Muscle of leg (tissue), 3 donors: ENCODE measurements at regions not wholly inside any gene's neighbourhood (a gene's known extent, or its start where the extent isn't known, plus 50 kb on each side); places are given as distances from the start of the nearest gene placed in this dataset.

ENCODE experiments used
- DNase-seq: peaks from one replicate; pipeline ENCODE4 v3.0.0; 2013
- H3K27ac ChIP-seq: one replicate; pipeline ENCODE4 v1.5.1; 2013; ENCODE audit warnings: mild to moderate bottlenecking, low read length, control low read depth
- H3K27me3 ChIP-seq: one replicate; pipeline ENCODE4 v1.6.1; 2013; ENCODE audit warnings: low read length; ENCODE audit not compliant: control insufficient read depth, insufficient read depth
- H3K36me3 ChIP-seq: one replicate; pipeline ENCODE4 v1.6.1; 2013; ENCODE audit warnings: low read length; ENCODE audit not compliant: control insufficient read depth, insufficient read depth
- H3K4me1 ChIP-seq: one replicate; pipeline ENCODE4 v1.6.1; 2013; ENCODE audit warnings: low read length; ENCODE audit not compliant: control insufficient read depth, insufficient read depth
- H3K4me3 ChIP-seq: one replicate; pipeline ENCODE4 v1.5.1; 2013; ENCODE audit warnings: low read length, control low read depth
- H3K9me3 ChIP-seq: replicated peaks from 2 replicates; pipeline ENCODE4 v1.6.1; 2013; ENCODE audit warnings: low read depth, low read length; ENCODE audit not compliant: control insufficient read depth
- WGBS: methylation state at CpG from one replicate; pipeline ENCODE4 v1.1.5; 2013; ENCODE audit warnings: missing lambda C conversion rate; ENCODE audit not compliant: insufficient coverage; 5-methylcytosine and 5-hydroxymethylcytosine counted together

GRCh38 chr14:99080306-99080705 is 191.7 kb downstream of the BCL11B start:
- no peaks in the 10 kb centered on the region for H3K27me3 ChIP-seq
- H3K4me3 ChIP-seq = no peak overlapping the region
- DNase-seq = no peak
- H3K27ac ChIP-seq = no peak overlapping the region
- no peaks in the 10 kb centered on the region for H3K36me3 ChIP-seq
- H3K9me3 ChIP-seq = peaks cover 8% of the 10 kb centered on the region
- H3K4me1 ChIP-seq = no peaks in the 10 kb centered on the region
- 57% methylated on average over 1 of the region's 3 CpGs for WGBS

- Histone ChIP-seq H3K4me1 (no peaks in the 10 kb centered on the region), H3K36me3 (no peaks in the 10 kb centered on the region), H3K9me3 (peaks cover 8% of the 10 kb centered on the region), H3K4me3 (no peak overlapping the region), H3K27ac (no peak overlapping the region), H3K27me3 (no peaks in the 10 kb centered on the region)
- 72% methylated on average over 4 of the region's 9 CpGs for WGBS
- DNase-seq = no peak
Observed at GRCh38 chr14:99081156-99081765, 190.7 kb downstream of the BCL11B start.

- Histone ChIP-seq H3K4me1 (no peaks in the 10 kb centered on the region), H3K4me3 (no peak overlapping the region), H3K9me3 (peaks cover 8% of the 10 kb centered on the region), H3K27ac (no peak overlapping the region), H3K36me3 (no peaks in the 10 kb centered on the region), H3K27me3 (no peaks in the 10 kb centered on the region)
- DNase-seq = no peak
- WGBS = 85% methylated on average over 2 of the region's 2 CpGs
Observed at GRCh38 chr14:99081880-99082279, 190.1 kb downstream of the BCL11B start.

GRCh38 chr14:99093532-99094517 is 178.2 kb downstream of the BCL11B start:
- H3K27me3 ChIP-seq = no peaks in the 10 kb centered on the region
- no peak overlapping the region for H3K4me3 ChIP-seq
- 53% methylated on average over 15 of the region's 17 CpGs for WGBS
- H3K27ac ChIP-seq = peak overlapping the region; percentile 47
- no peaks in the 10 kb centered on the region for H3K36me3 ChIP-seq
- DNase-seq = peak; percentile 40
- no peaks in the 10 kb centered on the region for H3K9me3 ChIP-seq
- peaks cover 9% of the 10 kb centered on the region for H3K4me1 ChIP-seq

- Histone ChIP-seq H3K4me1 (peaks cover 9% of the 10 kb centered on the region), H3K36me3 (no peaks in the 10 kb centered on the region), H3K9me3 (no peaks in the 10 kb centered on the region), H3K27ac (no peak overlapping the region), H3K27me3 (no peaks in the 10 kb centered on the region), H3K4me3 (no peak overlapping the region)
- 92% methylated on average over 8 of the region's 12 CpGs for WGBS
- DNase-seq = no peak
Observed at GRCh38 chr14:99094901-99095300, 177.1 kb downstream of the BCL11B start.

- WGBS = no CpG with 5 or more reads among the region's 2 CpGs
- Histone ChIP-seq H3K9me3 (no peaks in the 10 kb centered on the region), H3K4me3 (no peak overlapping the region), H3K27ac (no peak overlapping the region), H3K27me3 (no peaks in the 10 kb centered on the region), H3K4me1 (peaks cover 9% of the 10 kb centered on the region), H3K36me3 (no peaks in the 10 kb centered on the region)
- DNase-seq = no peak
Observed at GRCh38 chr14:99095369-99095768, 176.6 kb downstream of the BCL11B start.

- Histone ChIP-seq H3K27ac (no peak overlapping the region), H3K27me3 (no peaks in the 10 kb centered on the region), H3K9me3 (no peaks in the 10 kb centered on the region), H3K4me1 (peaks cover 9% of the 10 kb centered on the region), H3K36me3 (no peaks in the 10 kb centered on the region), H3K4me3 (no peak overlapping the region)
- WGBS = 85% methylated on average over 5 of the region's 6 CpGs
- DNase-seq = no peak
Observed at GRCh38 chr14:99098199-99098598, 173.8 kb downstream of the BCL11B start.

GRCh38 chr14:99099051-99099787 is 172.8 kb downstream of the BCL11B start:
- H3K9me3 ChIP-seq = no peaks in the 10 kb centered on the region
- no peaks in the 10 kb centered on the region for H3K27me3 ChIP-seq
- no peak overlapping the region for H3K27ac ChIP-seq
- peaks cover 1% of the 10 kb centered on the region for H3K4me1 ChIP-seq
- no peak for DNase-seq
- 68% methylated on average over 12 of the region's 16 CpGs for WGBS
- H3K4me3 ChIP-seq = no peak overlapping the region
- no peaks in the 10 kb centered on the region for H3K36me3 ChIP-seq

- H3K36me3 ChIP-seq = no peaks in the 10 kb centered on the region
- no peaks in the 10 kb centered on the region for H3K27me3 ChIP-seq
- no peak overlapping the region for H3K4me3 ChIP-seq
- WGBS = 74% methylated on average over 5 of the region's 10 CpGs
- no peaks in the 10 kb centered on the region for H3K4me1 ChIP-seq
- H3K9me3 ChIP-seq = peaks cover under 1% of the 10 kb centered on the region
- no peak for DNase-seq
- H3K27ac ChIP-seq = no peak overlapping the region
Observed at GRCh38 chr14:99100497-99101270, 171.3 kb downstream of the BCL11B start.
